GM19351 (cell line): ENCODE measurements at regions not wholly inside any gene's neighbourhood (a gene's known extent, or its start where the extent isn't known, plus 50 kb on each side); places are given as distances from the start of the nearest gene placed in this dataset.

Experiments
- ATAC-seq: cut with Tn5 transposase; IDR thresholded peaks from one replicate; pipeline ENCODE4 v1.9.1; 2021; ENCODE audit warnings: mild to moderate bottlenecking, moderate library complexity; ENCODE audit not compliant: unreplicated experiment

GRCh38 chr2:216808805-216809425 lies 50.9 kb downstream of the TNP1 start:
- ATAC-seq = no peak

DNA sequence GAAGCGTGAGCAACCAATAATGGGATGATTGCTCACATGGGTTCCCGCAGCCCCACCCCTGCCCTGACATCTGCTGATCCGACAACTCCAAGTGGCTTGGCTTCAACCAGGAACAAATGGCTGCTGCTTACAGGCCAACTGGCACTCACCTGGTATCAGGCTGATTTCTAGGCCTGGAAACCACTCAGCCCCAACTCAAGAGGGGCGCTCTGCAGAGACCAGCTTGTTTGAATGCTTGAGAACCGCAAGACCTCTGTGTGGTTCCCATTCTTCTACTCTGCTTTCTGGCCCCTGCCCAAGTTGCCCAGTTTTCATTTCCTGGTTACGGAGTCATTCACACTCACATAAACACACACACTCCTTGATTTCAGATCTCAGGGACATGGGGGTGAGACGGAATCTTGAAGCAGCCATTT lies 52.0 kb downstream of the TNP1 start:
- ATAC-seq = no peak

DNA sequence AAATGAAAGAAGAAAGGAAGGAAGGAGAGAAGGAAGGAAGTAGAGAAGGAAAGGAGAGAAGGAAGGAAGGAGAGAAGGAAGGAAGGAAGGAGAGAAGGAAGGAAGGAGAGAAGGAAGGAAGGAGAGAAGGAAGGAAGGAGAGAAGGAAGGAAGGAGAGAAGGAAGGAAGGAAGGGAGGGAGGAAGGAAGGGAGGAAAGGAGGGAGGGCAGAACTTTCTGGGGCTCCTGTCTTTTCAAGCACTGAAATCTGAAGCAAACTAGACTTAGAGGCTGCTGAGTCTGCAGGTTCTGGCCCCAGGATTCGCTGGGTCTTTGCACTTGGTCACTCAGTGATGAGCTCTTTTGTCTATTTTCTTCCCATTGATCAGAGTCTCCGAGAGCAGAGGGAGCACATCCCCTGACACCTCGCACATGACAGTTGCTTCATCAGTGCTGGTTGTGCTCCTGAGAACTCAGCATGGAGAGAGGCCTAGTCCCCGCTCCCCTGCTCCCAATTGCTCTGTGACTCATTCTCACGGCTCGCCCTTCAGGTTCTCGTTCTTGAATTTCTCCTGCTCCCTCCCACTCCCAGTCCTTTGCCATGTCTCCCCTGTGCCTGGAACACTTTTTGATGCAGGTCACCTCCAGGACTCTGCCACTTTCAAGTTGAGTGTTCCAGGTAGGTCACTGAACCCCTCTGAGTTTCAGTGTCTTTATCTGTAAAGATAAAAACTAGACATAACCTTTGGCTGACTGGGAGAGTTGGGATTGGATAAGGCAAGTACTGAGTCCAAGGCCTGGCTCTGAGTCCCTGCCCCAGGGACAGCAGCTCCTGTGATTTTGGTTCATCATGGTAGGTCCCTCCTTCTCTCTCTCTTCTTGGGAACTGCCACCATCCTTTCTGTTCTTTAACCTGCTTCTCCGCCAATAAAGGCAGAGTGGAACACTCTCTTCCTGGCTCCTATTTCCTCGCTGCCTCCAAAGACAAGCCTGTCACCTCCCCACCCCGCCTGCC lies 55.2 kb downstream of the TNP1 start:
- ATAC-seq = no peak

DNA sequence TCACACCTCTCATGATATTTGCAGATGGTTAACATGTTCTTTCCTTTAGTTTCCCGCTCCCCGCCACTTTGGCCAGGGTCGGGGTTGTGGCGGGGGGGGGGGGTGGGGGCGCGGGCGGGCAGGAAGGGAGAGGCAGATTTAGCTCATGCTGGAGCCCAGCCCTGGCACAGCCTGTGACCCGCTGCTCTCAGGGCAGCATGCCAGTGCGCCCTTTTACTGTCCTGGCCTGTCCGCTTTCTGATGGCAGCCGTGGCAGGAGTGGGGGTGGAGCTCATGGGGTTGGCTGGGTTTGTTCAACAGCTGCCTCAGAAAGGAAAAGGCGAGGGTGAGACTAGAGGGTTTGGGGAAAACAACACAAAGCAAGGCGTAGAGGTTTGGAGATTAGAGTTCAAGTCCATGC lies 56.1 kb downstream of the TNP1 start:
- ATAC-seq = no peak

GRCh38 chr2:216802516-216803215 lies 57.2 kb downstream of the TNP1 start:
- no peak for ATAC-seq

- ATAC-seq = no peak
Observed at GRCh38 chr2:216800836-216801235, 59.0 kb downstream of the TNP1 start.

DNA sequence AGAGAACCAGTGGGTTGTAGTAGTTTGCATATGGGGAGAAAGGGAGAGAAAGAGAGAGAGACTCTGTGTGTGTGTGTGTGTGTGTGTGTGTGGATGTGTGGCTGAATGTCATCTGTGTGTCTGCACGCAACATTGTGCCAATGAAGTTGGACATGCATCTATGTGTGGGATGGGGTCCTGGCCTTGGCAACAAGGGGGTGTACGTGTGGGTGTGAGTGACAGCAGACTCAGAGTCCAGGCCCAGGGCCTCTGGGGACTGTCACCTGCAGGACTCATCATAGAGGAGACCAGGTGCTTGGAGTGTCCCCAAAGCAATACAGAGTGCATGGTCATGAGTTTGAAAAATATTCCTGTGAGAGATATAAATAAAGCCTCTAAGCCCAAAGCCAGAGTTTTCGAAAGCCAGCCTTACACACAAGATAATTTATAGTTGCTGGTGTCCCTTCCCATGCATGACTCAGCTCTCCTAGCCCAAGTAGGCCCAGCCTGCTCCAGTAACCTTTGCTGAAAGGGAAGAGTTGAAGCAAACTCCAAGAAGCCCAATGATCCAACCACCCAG lies 59.9 kb downstream of the TNP1 start:
- ATAC-seq = no peak

- ATAC-seq = no peak
Observed at GRCh38 chr2:216796115-216796840, 63.6 kb downstream of the TNP1 start.

- ATAC-seq = no peak
Observed at GRCh38 chr2:216793386-216793785, 66.5 kb downstream of the TNP1 start.

GRCh38 chr2:216792222-216793021 lies 67.4 kb downstream of the TNP1 start:
- no peak for ATAC-seq

DNA sequence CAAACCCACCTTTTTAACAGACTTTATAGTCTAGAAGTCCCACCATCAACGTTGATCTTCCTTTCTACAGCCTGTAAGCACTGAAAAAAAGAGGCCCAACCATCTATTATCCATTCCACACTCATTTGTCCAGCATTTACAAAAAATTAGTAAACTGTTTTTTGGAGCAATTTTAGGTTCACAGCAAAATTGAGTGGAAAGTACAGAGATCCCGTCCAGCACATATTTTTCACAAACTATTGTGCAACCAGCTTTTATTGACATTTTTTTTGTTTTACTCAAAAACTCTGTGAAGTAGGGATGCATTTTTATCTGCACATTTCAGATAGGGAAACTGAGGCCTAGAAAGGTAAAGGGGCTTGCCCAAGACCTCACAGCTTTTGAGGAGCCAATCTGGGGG lies 68.6 kb downstream of the TNP1 start:
- ATAC-seq = no peak

DNA sequence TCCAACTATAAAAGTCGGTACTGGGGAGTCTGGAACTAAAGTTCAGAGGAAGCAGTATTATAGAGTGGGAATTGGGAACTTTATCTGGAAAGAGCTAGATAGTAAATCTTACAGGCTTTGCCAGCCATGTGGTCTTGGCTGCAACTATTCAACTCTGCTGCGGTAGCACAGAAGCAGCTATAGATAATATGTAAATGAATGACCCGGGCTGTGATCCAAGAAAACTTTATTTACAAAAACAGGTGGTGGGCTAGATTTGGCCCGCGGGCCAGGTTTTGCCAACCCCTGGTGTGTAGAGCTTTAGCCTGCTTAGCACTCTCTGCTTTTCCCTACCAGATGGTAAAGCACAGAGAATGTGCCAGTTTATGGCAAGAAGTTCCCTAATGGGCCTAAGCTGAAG lies 70.8 kb downstream of the TNP1 start:
- ATAC-seq = no peak

- ATAC-seq = no peak
Observed at GRCh38 chr2:216787851-216788540, 71.9 kb downstream of the TNP1 start.

DNA sequence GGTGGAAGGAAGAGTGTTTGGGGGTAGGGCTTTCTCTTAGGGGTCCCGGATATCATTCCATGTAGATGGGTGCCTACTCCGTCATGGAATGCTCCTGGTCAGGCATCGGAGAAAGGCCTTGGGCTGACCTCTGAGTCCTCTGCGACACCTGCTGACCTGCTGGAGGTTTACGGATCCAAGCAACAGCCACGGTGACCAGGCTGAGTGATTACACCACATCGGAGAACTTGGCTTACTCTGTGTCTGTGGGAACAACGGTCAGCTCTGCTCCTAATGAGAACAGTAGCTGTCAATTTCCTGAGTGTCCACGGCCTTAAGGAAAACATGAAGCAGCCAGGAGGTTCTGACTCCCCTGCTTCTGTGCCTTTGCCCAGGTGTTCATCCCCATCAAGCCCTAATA lies 73.2 kb downstream of the TNP1 start:
- ATAC-seq = no peak

DNA sequence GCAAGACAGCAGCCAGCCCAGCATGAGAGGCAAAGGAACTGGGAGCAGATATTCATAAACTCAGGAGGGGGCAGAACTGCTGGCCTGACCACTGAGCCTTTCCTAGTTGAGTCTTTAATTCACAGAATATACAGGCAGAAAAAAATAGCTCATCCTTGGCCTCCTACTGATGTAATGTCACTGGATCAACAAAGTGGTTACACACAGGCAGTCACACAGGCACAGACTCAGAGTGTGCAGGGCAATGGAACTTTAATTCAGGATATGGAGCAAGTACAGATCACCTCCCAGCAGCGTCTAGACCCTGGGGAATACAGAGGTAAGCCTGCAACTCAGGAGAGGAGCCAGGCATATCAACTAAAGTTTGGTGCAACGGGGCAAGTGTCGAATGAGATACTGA lies 75.4 kb downstream of the TNP1 start:
- no peak for ATAC-seq

GRCh38 chr2:216781709-216782108 lies 78.2 kb downstream of the TNP1 start:
- ATAC-seq = no peak

DNA sequence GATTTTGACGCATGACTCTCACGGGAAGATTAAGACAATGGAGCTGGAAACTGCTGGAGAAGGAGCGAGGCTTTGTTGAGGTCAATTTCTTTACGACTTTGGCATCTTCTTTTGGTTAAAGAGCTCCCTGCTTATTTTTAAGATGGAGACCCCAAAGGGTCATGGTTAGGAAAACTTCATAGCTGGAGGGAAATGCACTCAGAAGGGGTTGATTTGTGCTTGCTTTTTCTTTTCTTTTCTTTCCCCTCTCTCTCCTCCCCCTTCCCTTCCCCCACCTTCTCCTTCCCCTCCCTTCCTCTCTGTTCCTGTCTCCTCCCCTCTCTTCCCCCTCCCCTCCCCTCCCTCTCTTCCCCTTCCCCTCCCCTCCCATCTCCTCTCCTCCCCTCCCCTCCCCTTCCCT lies 79.0 kb downstream of the TNP1 start:
- no peak for ATAC-seq

DNA sequence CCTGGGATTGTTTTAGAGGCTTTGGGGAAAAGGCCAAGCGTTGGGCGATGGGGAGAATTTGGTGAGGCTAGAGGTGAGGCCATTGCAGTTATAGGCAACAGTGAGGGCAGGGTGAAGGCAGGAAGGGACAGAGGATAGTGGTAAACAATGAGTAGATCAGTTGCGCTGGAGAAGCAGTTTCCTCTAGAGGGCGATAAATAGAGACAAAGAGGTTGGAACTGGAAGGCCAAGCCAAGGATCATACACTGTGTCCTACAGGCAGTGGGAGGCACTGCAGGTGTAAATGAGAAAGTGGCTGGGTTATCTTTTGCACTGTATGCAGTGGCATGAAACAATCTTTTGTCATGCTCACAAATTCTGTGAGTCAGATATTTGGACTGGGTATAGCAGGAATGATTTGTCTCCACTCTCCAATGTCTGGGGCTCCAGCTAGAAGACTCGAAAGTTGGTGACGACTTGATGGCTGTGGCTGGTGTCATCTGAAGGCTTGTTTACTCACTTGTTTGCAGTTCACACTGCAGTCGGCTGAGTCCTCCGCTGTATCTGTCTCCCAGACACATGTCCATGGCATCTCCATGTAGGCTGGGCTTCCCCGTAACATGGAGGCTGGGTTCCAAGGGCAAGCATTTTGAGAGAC lies 82.1 kb downstream of the TNP1 start:
- peak; percentile 100 for ATAC-seq
